ENCODE measurements at regions not wholly inside any gene's neighbourhood (a gene's known extent, or its start where the extent isn't known, plus 50 kb on each side); places are given as distances from the start of the nearest gene placed in this dataset.

GRCh38 chr5:2269656-2270055, 386.9 kb upstream of the IRX4 start:
- TF ChIP-seq, protein P1, sequence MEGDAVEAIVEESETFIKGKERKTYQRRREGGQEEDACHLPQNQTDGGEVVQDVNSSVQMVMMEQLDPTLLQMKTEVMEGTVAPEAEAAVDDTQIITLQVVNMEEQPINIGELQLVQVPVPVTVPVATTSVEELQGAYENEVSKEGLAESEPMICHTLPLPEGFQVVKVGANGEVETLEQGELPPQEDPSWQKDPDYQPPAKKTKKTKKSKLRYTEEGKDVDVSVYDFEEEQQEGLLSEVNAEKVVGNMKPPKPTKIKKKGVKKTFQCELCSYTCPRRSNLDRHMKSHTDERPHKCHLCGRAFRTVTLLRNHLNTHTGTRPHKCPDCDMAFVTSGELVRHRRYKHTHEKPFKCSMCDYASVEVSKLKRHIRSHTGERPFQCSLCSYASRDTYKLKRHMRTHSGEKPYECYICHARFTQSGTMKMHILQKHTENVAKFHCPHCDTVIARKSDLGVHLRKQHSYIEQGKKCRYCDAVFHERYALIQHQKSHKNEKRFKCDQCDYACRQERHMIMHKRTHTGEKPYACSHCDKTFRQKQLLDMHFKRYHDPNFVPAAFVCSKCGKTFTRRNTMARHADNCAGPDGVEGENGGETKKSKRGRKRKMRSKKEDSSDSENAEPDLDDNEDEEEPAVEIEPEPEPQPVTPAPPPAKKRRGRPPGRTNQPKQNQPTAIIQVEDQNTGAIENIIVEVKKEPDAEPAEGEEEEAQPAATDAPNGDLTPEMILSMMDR (conservative IDR thresholded peaks at IDR 0.05; ENCODE audit: low read length) = no peak
- TF ChIP-seq EZH2phosphoT487 (IDR thresholded peaks at IDR 0.05; ENCODE audit: borderline replicate concordance) = no peak

Data from Loucy (cell line).